Smooth muscle cell (in vitro differentiated cells): ENCODE measurements at regions not wholly inside any gene's neighbourhood (a gene's known extent, or its start where the extent isn't known, plus 50 kb on each side); places are given as distances from the start of the nearest gene placed in this dataset.

Experiments used
- DNase-seq: peaks from one replicate; lab custom pipeline; 2025; ENCODE audit not compliant: unreplicated experiment; lab: John Stamatoyannopoulos, UW
- H2AFZ ChIP-seq: fragments of 200-600 bp; sonication (generic); 2 replicates; pipeline ENCODE4 v1.6.0; 2016; ENCODE audit warnings: antibody characterized with exemption, low read depth, mild to moderate bottlenecking
- H3F3A ChIP-seq: fragments of 200-600 bp; sonication (generic); 2 replicates; pipeline ENCODE4 v1.6.0; 2017; ENCODE audit warnings: antibody characterized with exemption, low read depth
- H3K27ac ChIP-seq: fragments of 200-600 bp; sonication (generic); 2 replicates; pipeline ENCODE4 v1.5.1; 2016; ENCODE audit warnings: low read depth, mild to moderate bottlenecking
- H3K27me3 ChIP-seq: fragments of 200-600 bp; sonication (generic); 2 replicates; pipeline ENCODE4 v1.6.1; 2016; ENCODE audit warnings: low read depth, mild to moderate bottlenecking
- H3K36me3 ChIP-seq: fragments of 200-600 bp; sonication (generic); 2 replicates; pipeline ENCODE4 v1.5.1; 2016; ENCODE audit warnings: low read depth
- H3K4me1 ChIP-seq: fragments of 200-600 bp; sonication (generic); 2 replicates; pipeline ENCODE4 v1.5.1; 2016; ENCODE audit warnings: low read depth
- H3K4me2 ChIP-seq: fragments of 200-600 bp; sonication (generic); 2 replicates; pipeline ENCODE4 v1.6.0; 2016; ENCODE audit warnings: mild to moderate bottlenecking
- H3K4me3 ChIP-seq: fragments of 200-600 bp; sonication (generic); 2 replicates; pipeline ENCODE4 v1.5.1; 2016; ENCODE audit warnings: mild to moderate bottlenecking
- H3K79me2 ChIP-seq: fragments of 200-600 bp; sonication (generic); 2 replicates; pipeline ENCODE4 v1.6.0; 2016; ENCODE audit warnings: low read depth, mild to moderate bottlenecking
- H3K9ac ChIP-seq: fragments of 200-600 bp; sonication (generic); 2 replicates; pipeline ENCODE4 v1.6.0; 2016; ENCODE audit warnings: low read depth
- H3K9me3 ChIP-seq: fragments of 200-600 bp; sonication (generic); replicated peaks from 2 replicates; pipeline ENCODE4 v1.5.1; 2016; ENCODE audit warnings: low read depth
- H4K20me1 ChIP-seq: fragments of 200-600 bp; sonication (generic); 2 replicates; pipeline ENCODE4 v1.6.0; 2016; ENCODE audit warnings: low read depth
- CTCF ChIP-seq: fragments of 200-600 bp; sonication (generic); IDR thresholded peaks from 2 replicates; pipeline ENCODE4 v1.5.1; 2017; ENCODE audit warnings: borderline replicate concordance, mild to moderate bottlenecking, antibody characterized with exemption; ENCODE audit not compliant: insufficient read depth, poor library complexity, severe bottlenecking
- WGBS: methylation state at CpG from one replicate; pipeline ENCODE4 v1.1.7; 2016; ENCODE audit warnings: low lambda C conversion rate; 5-methylcytosine and 5-hydroxymethylcytosine counted together

GRCh38 chr10:36720895-36721294 is 404.5 kb upstream of the ANKRD30A start:
- no peaks in the 10 kb centered on the region for H3K9me3 ChIP-seq
- peaks cover 8% of the 10 kb centered on the region for H3K4me1 ChIP-seq
- H3K79me2 ChIP-seq = no peaks in the 10 kb centered on the region
- no peaks in the 10 kb centered on the region for H4K20me1 ChIP-seq
- H3K9ac ChIP-seq = no peak overlapping the region
- no peak overlapping the region for H3K27ac ChIP-seq
- WGBS = 75% methylated on average over 1 of the region's 1 CpG
- DNase-seq = no peak
- no peak for TF ChIP-seq CTCF
- H3F3A ChIP-seq = no peaks in the 10 kb centered on the region
- no peak overlapping the region for H3K4me3 ChIP-seq
- H3K4me2 ChIP-seq = no peak overlapping the region
- H3K36me3 ChIP-seq = no peaks in the 10 kb centered on the region
- H3K27me3 ChIP-seq = no peaks in the 10 kb centered on the region
- H2AFZ ChIP-seq = no peak overlapping the region

GRCh38 chr10:36717118-36717517 is 408.3 kb upstream of the ANKRD30A start:
- WGBS = 61% methylated on average over 2 of the region's 2 CpGs
- TF ChIP-seq CTCF = no peak

GRCh38 chr10:36716291-36716690 is 409.1 kb upstream of the ANKRD30A start:
- no peaks in the 10 kb centered on the region for H3F3A ChIP-seq
- H3K4me1 ChIP-seq = no peaks in the 10 kb centered on the region
- no peak overlapping the region for H3K4me3 ChIP-seq
- DNase-seq = no peak
- no peaks in the 10 kb centered on the region for H3K36me3 ChIP-seq
- no peak overlapping the region for H3K9ac ChIP-seq
- no peaks in the 10 kb centered on the region for H3K27me3 ChIP-seq
- no peak overlapping the region for H3K27ac ChIP-seq
- no peaks in the 10 kb centered on the region for H4K20me1 ChIP-seq
- no peak for TF ChIP-seq CTCF
- no peak overlapping the region for H3K4me2 ChIP-seq
- H2AFZ ChIP-seq = no peak overlapping the region
- 83% methylated on average over 2 of the region's 2 CpGs for WGBS
- H3K79me2 ChIP-seq = no peaks in the 10 kb centered on the region
- H3K9me3 ChIP-seq = no peaks in the 10 kb centered on the region

More at GRCh38 chr10:36717118-36717517, 408.3 kb upstream of the ANKRD30A start:
- H3K79me2 ChIP-seq = no peaks in the 10 kb centered on the region
- no peaks in the 10 kb centered on the region for H3K27me3 ChIP-seq
- no peaks in the 10 kb centered on the region for H3F3A ChIP-seq
- H3K36me3 ChIP-seq = no peaks in the 10 kb centered on the region
- H3K9me3 ChIP-seq = no peaks in the 10 kb centered on the region
- H3K4me1 ChIP-seq = no peaks in the 10 kb centered on the region
- no peak for DNase-seq
- no peak overlapping the region for H3K27ac ChIP-seq
- H4K20me1 ChIP-seq = no peaks in the 10 kb centered on the region
- no peak overlapping the region for H3K4me3 ChIP-seq
- no peak overlapping the region for H3K4me2 ChIP-seq
- no peak overlapping the region for H2AFZ ChIP-seq
- H3K9ac ChIP-seq = no peak overlapping the region

- Histone ChIP-seq H3K79me2 (no peaks in the 10 kb centered on the region), H4K20me1 (no peaks in the 10 kb centered on the region), H3K4me1 (no peaks in the 10 kb centered on the region), H3K9ac (no peak overlapping the region), H3K27ac (no peak overlapping the region), H3K27me3 (no peaks in the 10 kb centered on the region), H3K9me3 (no peaks in the 10 kb centered on the region), H3K4me2 (no peak overlapping the region), H3K4me3 (no peak overlapping the region), H3K36me3 (no peaks in the 10 kb centered on the region), H2AFZ (no peak overlapping the region), H3F3A (no peaks in the 10 kb centered on the region)
- DNase-seq = no peak
- no peak for TF ChIP-seq CTCF
These were observed 412.7 kb upstream of the ANKRD30A start for GRCh38 chr10:36712695-36713094.
